Inflammatory macrophage treated with lipopolysaccharide for 4 hours (primary cell): ENCODE measurements at regions not wholly inside any gene's neighbourhood (a gene's known extent, or its start where the extent isn't known, plus 50 kb on each side); places are given as distances from the start of the nearest gene placed in this dataset.
"Not testable (repeated sequence)": the region's sequence is repeated elsewhere in the genome, so short reads cannot be mapped to it uniquely, and the experiment has no call there.

ENCODE experiments used
- DNase-seq: peaks from one replicate; pipeline ENCODE4 v3.0.0-alpha.2; 2020

DNA sequence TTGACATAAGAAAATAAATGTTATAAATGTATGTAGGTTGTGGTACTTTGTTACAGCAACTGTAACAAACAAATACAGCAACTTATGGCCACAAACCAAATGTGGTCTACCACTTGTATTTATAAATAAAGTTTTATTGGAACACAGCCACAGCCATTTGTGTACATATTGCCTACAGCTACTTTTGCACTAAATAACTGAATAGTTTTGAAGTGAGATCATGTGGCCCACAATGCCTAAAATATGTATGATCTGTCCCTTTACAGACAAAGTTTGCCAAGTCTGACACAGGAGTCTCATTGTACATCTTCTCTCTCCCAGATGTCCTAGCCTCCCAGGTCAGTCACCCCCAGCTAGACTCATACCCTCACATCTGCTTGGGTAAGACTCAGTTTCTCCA, 283.6 kb upstream of the PRDM9 start:
- DNase-seq = no peak

DNA sequence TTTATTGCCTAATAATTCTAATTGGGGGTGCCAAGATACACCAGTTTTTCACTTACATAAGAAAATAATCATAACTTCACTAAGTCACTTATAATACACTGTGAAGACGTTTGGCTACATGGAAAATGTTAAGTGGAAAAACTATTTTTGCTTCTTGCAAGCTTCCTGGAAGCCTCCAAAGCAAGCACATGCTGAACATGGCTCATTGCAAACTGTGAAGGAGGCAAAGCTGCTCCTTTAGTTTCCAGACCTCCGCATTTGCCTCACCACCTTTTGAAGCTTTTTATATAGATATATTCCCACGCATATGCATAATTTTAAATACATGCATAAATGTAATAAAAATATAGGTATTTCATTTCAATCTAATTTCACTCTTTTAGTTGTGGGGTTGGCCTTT, 285.6 kb upstream of the PRDM9 start:
- no peak for DNase-seq

DNA sequence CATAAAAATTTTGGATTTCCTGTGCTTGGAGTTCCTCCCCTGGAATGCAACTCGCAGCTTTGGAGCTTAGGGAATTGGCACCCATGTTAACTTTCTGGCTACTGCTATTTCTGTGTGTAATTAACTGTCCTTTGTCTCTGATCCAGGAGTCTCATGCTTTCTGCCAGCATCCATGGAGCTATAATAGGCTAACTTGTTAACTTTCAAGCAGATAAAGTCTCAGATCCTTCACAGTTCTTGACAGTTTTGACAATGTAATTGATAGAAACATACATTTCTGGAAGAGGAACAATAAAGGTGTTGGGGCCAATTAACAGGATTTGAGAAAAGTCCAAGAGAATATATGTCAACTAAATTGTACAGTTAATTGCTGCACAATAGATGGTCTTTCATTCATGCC, 290.2 kb upstream of the PRDM9 start:
- no peak for DNase-seq

DNA sequence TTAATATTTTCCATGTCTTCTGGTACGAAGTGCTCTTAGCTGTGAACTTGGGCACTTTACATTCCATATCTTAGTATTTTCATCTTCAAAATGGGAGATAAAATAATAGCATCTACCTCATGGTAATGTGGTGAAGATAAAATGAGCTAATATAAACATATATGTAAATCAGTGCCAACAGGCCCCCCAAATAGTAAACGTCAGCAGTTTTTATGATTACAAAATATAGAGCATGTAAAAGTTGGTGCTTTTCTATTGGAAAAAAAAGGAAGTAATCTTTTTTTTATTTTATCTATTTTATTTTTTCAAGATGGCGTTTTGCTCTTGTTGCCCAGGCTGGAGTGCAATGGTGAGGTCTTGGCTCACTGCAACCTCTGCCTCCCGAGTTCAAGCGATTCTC, 291.1 kb upstream of the PRDM9 start:
- DNase-seq = no peak

DNA sequence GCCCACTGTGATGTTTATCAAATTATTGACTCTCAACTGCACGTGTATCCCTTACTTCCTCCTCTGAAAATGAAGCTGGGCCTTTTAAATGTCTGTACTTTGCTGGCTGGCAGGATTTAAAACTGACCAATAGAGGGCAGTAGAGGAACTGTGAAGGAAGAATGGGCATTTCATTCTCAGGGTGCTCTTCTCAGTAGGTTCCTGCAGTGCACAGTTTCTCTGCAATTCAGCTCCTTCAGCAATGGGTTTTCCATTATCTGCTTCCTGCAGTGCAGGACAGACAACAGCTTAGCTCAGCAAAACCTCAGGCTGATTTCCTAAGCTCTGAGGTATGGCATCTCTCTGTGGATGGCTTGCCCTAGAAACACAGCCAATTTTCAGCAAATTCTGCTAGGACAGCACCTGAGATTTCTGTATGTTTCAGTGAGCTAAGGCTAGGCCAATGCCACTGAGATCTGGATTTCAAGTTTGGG, 298.4 kb upstream of the PRDM9 start:
- DNase-seq = peak; percentile 50

DNA sequence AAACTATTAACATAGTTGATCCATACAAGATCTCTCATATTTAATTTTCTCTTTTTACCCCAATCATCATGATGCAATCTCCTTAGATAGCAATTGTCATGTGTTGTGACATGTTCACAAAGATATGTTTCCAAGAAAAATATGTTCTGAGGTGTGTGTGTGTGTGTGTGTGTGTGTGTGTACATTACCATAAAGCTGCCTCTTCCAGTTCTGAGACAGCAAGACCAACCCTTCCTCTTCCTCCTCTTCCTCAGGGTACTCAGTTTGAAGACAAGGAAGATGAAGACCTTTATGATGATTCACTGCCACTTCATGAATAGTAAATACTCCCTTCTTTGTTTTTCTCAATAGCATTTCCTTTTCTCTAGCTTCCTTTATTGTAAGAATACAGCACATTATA, 303.3 kb upstream of the PRDM9 start:
- DNase-seq = no peak

DNA sequence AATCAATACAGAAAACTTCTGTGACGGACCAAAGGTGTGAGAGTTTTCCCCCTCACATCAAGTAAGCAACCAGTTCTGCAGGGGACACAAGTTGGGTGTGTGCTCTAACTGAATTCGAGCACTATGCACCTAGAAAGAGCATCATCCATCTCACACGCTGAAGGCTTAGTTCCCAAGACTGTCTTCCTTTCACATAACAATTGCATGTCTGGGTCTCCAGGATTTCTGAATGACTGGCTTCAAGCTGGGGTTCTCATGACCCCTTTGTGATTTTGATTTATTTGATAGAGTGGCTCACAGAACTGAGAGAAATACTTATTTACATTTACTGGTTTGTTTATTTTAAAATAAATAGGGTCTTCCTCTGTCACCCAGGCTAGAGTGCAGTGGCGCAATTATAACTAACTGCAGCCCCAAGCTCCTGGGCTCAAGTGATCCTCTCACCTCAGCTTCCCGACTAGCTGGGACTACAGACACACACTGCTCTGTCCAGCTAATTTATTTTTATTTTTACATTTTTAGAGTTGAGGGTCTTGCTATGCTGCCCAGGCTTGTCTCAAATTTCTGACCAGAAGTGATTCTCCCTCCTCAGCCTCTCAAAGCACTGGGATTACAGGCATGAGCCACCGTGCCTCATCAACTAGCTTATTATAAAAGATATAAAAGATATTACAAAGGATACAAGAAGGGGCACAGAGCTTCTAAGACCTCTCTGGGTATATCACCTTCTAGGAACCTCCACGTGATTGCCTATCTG, 316.7 kb upstream of the CDH12 start:
- no peak for DNase-seq

DNA sequence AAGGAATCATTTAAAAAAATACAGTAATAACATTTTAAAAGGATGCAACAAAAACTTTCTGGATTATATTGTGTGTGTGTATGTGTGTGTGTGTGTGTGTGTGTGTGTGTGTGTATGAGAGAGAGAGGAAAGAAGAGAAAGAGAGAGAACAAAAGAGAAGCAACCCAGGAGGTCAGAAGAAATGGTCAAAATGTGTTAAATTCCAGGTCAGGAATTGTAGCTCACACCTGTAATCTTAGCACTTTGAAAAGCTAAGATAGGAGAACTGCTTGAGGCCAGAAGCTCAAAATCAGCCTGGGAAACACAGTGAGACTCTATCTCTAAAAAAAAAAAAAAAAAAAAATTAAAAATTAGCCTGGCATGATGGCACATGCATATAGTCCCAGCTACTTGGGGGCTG, 311.8 kb upstream of the CDH12 start:
- no peak for DNase-seq

DNA sequence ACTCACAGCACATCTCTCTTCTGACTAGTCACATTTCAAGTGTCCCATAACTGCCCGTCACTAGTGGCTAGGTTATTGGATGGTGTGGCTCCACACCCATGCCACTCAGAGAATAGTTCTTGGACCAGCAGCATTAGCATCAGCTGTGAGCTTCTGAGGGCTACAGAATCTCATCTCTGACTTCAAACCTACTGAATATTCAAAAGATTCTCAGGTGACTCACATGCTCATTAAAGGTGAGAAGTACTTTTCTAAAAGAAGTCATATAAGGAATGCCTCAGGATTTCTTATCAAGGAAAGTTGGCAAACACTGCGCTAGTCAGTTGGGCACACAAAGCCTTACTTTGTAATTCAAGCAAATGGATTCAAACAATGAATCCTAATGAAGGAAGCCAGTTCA, 305.0 kb upstream of the CDH12 start:
- no peak for DNase-seq

DNA sequence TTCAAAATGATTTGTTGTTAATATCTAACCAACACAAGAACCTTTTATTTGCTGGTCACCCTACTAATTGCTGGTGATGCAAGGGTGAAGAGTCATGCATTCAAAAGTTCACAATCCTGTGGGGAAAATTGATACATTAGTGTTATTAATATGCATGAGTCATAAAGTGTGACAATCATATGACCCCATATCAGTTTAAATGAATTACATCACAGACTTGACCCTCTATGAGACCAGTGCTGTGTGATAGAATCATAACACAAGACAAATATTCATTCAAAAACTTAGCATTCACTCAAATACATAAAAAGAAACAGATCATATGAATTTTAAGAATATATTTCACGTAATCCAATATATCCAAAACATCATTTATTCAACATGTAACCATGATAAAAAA, 304.6 kb upstream of the CDH12 start:
- DNase-seq = no peak

DNA sequence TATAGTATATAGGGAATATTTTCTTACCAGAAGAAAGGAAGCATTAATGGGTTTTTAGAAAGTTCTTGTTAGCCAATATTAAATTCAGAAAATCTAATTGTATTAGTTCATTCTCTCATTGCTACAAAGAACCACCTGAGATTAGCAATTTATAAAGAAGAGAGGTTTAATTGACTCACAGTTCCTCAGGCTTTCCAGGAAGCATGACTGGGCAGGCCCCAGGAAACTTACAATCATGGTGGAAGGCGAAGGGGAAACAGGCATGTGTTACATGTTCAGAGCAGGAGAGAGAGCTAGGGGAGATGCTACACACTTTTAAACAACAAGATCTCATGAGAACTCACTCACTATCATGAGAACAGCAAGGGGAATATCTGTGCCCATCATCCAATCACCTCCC, 304.0 kb upstream of the CDH12 start:
- no peak for DNase-seq

DNA sequence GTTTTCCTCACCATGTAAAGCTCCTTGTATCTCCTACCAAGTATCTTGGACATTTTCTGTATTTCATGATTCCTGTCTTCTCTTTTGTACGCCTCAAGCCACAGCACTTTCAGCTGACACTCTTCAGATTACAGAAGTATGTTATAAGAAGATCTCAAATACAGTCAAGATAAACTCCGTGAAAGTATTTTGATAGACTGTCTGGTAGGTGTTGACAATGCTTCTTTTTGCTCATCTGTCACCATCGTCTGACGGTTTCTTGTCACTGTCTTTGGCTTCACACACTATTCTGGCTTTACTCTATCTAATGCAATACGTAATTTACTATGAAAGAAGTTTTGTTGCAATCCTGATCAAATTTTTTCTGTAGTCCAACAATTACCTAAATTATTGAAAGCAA, 294.5 kb upstream of the CDH12 start:
- no peak for DNase-seq

DNA sequence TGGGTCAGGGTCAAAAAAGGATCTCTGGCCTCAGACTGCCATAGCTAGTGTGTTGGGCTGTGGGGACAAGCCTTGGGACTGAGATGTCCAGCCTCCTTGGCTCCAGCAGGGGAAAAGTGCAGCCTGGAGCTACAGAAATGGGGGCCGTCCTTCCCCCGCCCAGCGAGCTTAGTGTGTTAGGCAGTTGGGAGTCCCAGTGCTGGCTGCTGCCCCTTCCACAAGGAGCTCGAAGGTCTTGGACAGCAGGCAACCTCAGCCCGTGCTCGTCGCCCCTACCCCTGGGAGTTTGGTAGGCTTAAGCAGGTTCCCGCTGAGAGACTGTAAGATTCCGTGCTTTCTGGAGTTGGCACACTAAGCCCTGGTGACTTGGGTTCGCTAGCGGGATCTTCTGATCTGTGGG, 293.0 kb upstream of the CDH12 start:
- DNase-seq = no peak

DNA sequence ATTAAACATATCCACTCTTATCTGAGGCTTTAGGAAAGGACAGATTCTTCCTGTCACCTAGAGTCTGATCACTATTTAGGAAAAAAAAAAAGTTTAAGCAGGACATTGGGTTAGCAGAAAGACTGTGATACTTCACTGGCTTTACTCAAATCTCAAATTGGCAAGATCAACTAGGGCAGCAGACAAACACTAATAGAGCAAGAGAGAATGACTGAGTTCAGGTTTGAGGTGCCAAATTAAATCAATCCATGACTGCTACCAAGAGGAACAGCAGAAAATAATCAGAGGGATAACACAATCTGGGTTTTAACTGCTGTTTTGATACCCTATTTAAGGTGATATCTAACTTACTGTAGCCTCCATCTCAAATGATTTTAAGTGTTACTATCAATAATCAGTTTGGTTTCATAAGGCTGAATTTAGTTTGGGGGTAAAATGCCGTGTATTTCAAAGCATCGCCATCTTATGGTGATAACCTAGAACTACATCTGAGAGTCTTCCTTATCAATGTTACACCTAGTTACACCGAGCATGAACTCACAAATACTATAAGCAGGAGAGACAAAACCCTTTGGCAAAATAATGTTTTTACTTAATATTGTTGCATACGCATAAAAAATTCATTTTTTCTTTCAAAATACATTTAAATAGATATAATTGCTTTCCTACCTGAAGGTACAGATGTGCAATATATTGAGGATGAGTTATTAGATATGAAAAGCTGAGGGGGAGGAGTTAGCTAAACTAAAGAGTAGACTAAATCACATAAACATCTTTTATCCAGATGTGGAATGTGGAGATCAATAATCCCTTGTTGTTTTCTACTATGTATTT, 286.4 kb upstream of the CDH12 start:
- DNase-seq = peak; percentile 7

DNA sequence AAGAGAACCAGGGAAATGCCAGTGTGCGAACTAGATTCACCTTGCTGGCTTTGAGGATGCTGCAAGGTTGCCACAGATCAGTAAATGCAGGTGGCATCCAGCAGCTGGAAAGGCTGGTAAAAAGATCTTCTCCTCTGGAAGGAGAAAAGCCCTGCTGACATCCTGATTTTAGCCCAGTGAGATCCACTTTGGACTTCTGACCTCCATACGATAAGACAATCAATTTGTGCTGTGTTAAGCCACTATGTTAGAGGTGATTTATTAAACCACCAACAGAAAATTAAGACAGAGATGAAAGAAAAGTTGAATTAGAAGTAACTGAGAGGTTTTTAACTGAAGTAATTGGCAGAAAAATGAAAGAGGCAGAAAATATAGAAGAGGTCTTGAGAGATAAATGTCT, 283.8 kb upstream of the CDH12 start:
- DNase-seq = no peak

DNA sequence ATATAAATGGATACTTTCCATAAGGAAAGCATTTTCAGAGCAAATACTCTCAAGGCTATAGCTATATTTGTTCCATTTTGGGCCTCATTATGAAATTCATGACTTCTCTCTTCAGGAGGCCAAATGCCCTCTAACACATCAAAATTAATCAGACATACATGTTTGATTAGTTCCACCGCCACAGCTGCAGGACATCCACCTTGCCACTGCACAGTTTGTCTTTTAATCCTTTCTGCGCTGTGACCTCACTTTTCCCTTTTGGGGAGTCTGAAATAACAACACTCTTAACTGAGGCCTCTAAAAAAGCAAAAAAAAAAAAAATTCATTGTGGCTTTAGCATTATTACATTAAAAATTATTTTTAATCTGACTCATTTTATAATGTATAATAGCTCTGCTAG, 279.1 kb upstream of the CDH12 start:
- DNase-seq = no peak

DNA sequence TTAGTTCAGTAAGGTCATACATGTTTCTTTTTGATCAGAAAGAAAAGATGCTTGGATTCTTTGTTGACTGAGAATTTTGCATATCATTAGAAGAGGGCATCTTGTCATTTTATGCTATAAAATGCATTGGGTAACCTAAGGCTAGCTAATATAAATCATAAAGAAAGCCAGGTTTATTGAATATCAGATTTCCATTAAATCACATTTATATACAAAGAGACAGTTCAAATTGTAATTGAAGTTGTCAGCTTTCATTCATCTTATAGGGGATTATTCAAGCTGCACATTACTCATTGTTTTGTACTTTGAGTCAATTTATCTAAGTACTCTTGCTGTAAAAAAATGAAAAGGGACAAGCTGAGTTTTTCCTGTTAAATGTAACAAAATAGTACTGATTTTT, 259.1 kb upstream of the CDH12 start:
- DNase-seq = no peak

DNA sequence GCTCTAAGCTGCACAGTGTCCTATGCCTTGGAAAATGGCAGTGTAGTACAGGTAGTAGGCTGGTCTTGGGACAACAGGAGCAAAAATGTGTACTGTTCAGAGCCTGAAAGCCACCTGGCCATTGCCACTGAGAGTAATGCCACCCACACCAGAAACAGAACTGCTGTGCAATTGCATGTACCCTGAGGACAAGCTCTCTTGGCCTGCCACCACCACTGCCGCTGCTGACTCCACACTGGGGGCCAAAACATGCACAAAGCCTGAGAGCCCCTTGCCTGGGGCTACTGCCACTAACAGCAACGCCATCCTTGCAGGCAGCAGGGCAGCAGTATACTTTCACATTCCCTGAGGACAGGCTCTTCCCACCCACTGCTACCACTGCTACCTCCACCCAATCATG, 251.9 kb upstream of the CDH12 start:
- DNase-seq = no peak

DNA sequence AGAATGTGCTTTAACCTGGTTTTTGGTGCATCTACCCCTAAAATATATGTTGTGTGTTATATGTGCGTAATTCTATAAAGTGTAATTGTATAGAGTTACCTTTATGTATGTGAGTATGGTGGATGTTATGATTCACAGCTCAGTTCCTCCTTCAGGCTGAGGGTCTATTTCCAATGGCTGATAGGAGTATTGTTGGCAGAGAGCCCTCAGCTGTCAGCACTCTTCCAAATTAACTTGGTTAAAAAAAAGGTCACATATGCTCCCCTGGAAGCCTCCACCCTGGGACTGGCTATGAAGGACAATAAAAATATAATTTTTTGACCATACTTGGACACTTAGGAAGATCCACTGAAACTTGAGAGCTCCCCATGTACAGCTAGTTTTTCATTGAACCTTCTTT, 250.4 kb upstream of the CDH12 start:
- no peak for DNase-seq

DNA sequence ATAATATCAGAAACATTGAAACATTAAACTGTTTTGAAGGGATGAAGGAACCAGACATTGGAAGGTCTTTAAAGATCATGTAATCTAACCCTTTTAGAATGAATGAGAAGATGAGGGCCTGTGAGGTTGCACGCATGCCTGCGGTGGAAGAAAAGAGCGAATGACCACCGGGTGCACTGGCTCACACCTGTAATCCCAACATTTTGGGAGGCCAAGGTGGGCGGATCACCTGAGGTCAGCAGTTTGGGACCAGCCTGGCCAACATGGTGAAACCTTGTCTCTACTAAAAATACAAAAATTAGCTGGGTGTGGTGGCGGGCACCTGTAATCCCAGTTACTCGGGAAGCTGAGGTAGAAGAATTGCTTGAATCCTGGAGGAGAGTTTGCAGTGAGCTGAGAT, 242.3 kb upstream of the CDH12 start:
- not testable (repeated sequence) for DNase-seq

DNA sequence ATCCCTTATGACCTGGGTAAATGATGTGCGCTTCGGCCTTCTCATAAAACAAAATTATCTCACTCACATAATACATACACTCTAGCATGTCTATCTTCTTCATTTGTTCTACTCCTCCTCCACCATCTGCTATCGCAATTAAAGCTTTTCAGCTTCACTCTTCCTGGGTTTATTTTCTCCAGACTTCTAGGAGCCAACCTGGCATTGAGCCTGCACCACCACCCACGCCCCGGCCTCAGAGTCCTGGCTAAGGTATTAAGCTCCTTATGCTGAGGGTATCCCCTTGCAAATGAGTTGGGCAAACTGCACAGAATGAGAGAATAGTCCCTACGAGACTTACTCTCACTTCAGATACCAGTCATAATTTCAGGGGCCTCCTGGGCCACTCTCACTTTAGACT, 236.1 kb upstream of the CDH12 start:
- DNase-seq = no peak

DNA sequence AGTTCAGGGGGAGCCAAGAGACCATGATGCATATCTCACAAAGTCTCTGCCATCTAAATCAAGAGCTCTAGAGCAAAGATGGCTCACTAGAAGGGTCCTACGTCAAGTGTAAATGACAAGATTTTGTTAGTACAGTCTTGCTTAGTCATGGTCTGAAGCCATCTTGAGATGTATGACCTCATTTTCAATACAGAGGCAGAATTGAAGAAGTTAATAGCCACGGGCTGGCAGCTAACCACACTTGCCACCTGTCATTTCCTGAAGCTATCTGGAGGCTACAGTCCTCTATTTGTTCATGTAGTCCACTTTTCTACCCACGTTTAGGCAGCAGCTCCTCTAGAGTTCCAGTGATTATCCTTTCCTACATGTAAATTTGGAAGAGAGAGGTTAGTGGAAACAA, 231.7 kb upstream of the CDH12 start:
- DNase-seq = no peak

DNA sequence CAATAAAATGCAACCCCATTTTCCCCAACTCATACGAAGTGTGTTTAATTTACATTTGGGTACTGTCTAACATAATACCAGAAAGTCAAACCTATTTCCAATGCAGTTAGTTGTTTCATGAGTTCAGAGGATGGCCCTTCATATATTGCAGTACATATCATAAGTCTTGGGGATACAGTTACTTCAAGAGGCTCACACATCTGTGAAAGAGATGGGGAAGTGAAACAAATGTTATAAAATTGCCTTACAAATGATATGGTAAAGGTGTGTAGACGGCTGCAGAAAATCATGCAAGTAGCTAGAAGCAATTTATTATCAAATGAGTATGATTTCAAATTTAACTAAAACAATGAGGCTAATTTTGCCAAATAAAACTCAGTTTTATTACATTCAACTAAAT, 219.0 kb upstream of the CDH12 start:
- no peak for DNase-seq

DNA sequence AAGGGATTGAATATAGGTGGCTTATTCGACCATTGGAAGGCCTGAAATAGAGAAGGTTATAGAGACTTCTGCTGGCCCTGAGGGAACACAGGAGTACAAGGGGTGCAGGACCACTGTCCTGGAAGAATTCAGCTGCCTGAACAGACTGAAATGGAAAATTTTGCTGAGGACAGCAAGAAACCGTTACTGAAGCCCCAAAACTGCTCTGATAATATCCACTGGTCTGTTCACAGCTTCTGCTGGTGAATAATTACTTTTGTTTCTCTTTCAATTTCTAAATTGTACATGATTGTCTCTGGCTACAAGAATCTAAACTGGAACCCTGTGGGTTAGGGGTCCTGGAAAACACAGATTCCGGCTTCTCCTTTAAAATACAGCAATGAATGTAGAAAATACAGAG, 218.5 kb upstream of the CDH12 start:
- DNase-seq = no peak

DNA sequence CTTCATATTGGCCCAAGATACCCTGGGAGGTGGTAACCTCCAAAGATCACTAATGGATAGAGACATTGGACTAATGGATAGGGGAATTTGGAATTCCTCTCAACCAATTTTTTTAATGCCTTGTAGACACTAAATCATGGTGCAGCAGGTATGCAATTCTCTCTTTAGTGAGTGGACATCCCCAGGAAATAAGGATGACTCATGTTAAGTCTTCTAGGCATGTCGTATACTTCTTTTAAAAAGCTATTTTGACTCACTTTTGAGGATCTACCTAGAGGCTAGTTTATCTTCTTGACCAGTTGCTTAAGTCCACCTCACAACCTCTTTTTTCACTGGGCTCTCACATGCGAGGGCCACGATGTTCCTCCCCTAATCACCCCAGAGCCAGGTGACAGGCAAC, 211.6 kb upstream of the CDH12 start:
- DNase-seq = no peak
